Endothelial cell of umbilical vein (primary cell): ENCODE measurements at regions not wholly inside any gene's neighbourhood (a gene's known extent, or its start where the extent isn't known, plus 50 kb on each side); places are given as distances from the start of the nearest gene placed in this dataset.

Experiments
- CTCF ChIP-seq, 2 donors: IDR thresholded peaks; 1 replicate in 1 of 2; 2 replicates in 1 of 2; pipeline ENCODE4 v1.5.1; 2011; ENCODE audit warnings: low read length in 2 of 2, mild to moderate bottlenecking in 2 of 2, moderate library complexity in 2 of 2, control low read depth in 1 of 2, inconsistent platforms in 1 of 2, low read depth in 1 of 2; ENCODE audit not compliant: insufficient read depth in 1 of 2; ENCODE audit errors: extremely low read depth in 1 of 2
- EZH2 ChIP-seq: IDR thresholded peaks from 2 replicates; pipeline ENCODE4 v1.6.1; 2012; ENCODE audit warnings: borderline replicate concordance, low read depth, mild to moderate bottlenecking, moderate library complexity, low read length, inconsistent platforms; ENCODE audit not compliant: severe bottlenecking
- GATA2 ChIP-seq: IDR thresholded peaks from 2 replicates; pipeline ENCODE4 v1.7.0; 2011; ENCODE audit warnings: low read depth, mild to moderate bottlenecking, moderate library complexity, mixed read lengths, low read length; ENCODE audit not compliant: insufficient read length, insufficient read depth
- JUN ChIP-seq: IDR thresholded peaks from 2 replicates; pipeline ENCODE4 v1.6.1; 2011; ENCODE audit warnings: borderline replicate concordance, low read depth; ENCODE audit not compliant: insufficient read length, insufficient read depth
- MAX ChIP-seq: IDR thresholded peaks from 2 replicates; pipeline ENCODE4 v1.6.1; 2011; ENCODE audit not compliant: insufficient read depth, insufficient read length
- MYC ChIP-seq: IDR thresholded peaks from one replicate; pipeline ENCODE4 v1.6.1; 2011; ENCODE audit warnings: mild to moderate bottlenecking, low read depth, low read length
- POLR2A ChIP-seq: IDR thresholded peaks from 2 replicates; pipeline ENCODE4 v1.6.1; 2012; ENCODE audit warnings: low read depth, mild to moderate bottlenecking, control low read depth, low read length
- POLR2AphosphoS5 ChIP-seq: IDR thresholded peaks from 2 replicates; pipeline ENCODE4 v1.6.1; 2012; ENCODE audit warnings: low read depth, mild to moderate bottlenecking, control low read depth, low read length, moderate library complexity; ENCODE audit not compliant: insufficient read depth

- TF ChIP-seq EZH2 (no peak), CTCF (IDR thresholded peaks at IDR 0.05; ENCODE audit: extremely low read depth in 1 of 2, insufficient read depth in 1 of 2, low read depth in 1 of 2, low read length in 2 of 2) (no peak), POLR2A (no peak), POLR2AphosphoS5 (no peak), MYC (no peak), GATA2 (no peak), MAX (no peak), JUN (no peak)
Measured at GRCh38 chrX:790041-790506, 159.5 kb downstream of the SHOX start.
